ENCODE measurements at regions not wholly inside any gene's neighbourhood (a gene's known extent, or its start where the extent isn't known, plus 50 kb on each side); places are given as distances from the start of the nearest gene placed in this dataset.

DNA sequence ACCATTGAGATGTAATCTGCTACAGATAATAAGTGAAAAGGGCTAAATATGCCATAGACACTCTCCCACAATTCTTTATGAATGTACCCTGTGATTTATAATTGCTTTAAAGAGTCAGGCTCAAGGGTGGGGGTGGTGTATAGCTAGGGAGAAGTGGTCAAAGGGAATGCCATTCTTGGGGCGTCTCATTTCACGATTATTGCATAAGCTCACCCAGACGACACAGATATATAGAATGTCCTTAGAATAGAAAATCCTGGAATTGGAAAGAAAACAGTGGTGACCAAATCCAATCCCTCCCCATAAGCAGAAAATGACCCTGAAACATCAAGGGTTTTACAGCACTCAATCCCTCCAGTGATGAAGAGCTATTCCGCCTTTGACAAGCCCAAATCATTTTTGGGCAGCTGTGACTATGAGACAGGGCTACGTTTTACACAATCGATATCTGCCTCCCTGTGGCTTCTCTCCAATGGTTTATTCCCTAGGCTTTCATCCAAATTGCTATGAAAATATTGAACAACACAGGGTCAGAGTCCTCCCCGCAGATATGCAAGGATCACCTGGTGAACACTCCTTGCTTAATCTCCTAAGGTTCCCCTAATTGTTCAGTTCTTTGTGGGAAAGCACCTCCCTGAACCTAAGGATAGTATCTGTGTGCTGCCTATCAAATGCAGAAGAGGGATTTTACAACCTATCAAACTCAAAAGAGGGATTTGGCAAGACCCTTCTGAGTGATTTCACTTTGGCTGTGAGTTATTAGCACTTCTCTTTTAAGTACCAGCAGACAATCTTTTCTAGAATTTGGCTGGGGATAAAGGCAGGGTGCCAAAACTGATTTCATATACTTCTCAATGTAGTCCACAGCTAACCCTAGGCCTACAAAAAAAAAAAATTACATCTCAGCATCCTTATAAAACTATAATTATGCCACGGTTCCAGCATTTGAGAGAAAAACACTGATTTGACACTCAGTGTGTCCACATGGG lies 144.9 kb upstream of the CDH6 start (continued):
- TF ChIP-seq SAP30 (IDR thresholded peaks at IDR 0.05; ENCODE audit: insufficient read depth, insufficient replicate concordance, low read length) (no peak), CHD1 (IDR thresholded peaks at IDR 0.05; ENCODE audit: low read depth, low read length) (no peak), SRF (IDR thresholded peaks at IDR 0.05; ENCODE audit: low read depth, low read length) (no peak), TCF12 (IDR thresholded peaks at IDR 0.05; ENCODE audit: low read depth, low read length) (no peak), HDAC6 (IDR thresholded peaks at IDR 0.05; ENCODE audit: low read depth, low read length) (no peak), PHF8 (conservative IDR thresholded peaks at IDR 0.05; ENCODE audit: low read depth, low read length) (no peak)

Data from H1 (cell line).